ENCODE measurements at regions not wholly inside any gene's neighbourhood (a gene's known extent, or its start where the extent isn't known, plus 50 kb on each side); places are given as distances from the start of the nearest gene placed in this dataset.
"Not testable (repeated sequence)": the region's sequence is repeated elsewhere in the genome, so short reads cannot be mapped to it uniquely, and the experiment has no call there.

- TF ChIP-seq, protein P1, sequence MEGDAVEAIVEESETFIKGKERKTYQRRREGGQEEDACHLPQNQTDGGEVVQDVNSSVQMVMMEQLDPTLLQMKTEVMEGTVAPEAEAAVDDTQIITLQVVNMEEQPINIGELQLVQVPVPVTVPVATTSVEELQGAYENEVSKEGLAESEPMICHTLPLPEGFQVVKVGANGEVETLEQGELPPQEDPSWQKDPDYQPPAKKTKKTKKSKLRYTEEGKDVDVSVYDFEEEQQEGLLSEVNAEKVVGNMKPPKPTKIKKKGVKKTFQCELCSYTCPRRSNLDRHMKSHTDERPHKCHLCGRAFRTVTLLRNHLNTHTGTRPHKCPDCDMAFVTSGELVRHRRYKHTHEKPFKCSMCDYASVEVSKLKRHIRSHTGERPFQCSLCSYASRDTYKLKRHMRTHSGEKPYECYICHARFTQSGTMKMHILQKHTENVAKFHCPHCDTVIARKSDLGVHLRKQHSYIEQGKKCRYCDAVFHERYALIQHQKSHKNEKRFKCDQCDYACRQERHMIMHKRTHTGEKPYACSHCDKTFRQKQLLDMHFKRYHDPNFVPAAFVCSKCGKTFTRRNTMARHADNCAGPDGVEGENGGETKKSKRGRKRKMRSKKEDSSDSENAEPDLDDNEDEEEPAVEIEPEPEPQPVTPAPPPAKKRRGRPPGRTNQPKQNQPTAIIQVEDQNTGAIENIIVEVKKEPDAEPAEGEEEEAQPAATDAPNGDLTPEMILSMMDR (IDR thresholded peaks at IDR 0.05), result not testable (repeated sequence)
- not testable (repeated sequence) for TF ChIP-seq EP300 (IDR thresholded peaks at IDR 0.05)
Measured at GRCh38 chr6:134745192-134745591, 204.7 kb downstream of the ALDH8A1 start.

All from esophagus muscularis mucosa (tissue), 3 donors.